HFFc6 (cell line): ENCODE measurements at regions not wholly inside any gene's neighbourhood (a gene's known extent, or its start where the extent isn't known, plus 50 kb on each side); places are given as distances from the start of the nearest gene placed in this dataset.

Experiments
- DNase-seq: peaks from one replicate; pipeline ENCODE4 v3.0.0-alpha.2; 2018
- H3K27ac Mint-ChIP-seq: 2 replicates; pipeline ENCODE4 v1.8.0; 2020; ENCODE audit warnings: mild to moderate bottlenecking, mixed read lengths
- H3K27me3 Mint-ChIP-seq: 2 replicates; pipeline ENCODE4 v1.8.0; 2021; ENCODE audit warnings: mild to moderate bottlenecking, moderate library complexity, mixed read lengths; ENCODE audit not compliant: insufficient read depth
- H3K36me3 Mint-ChIP-seq: 2 replicates; pipeline ENCODE4 v1.8.0; 2021; ENCODE audit warnings: low read depth, mixed read lengths
- H3K4me1 Mint-ChIP-seq: 2 replicates; pipeline ENCODE4 v1.8.0; 2020; ENCODE audit warnings: low read depth, mixed read lengths
- H3K4me3 Mint-ChIP-seq: 2 replicates; pipeline ENCODE4 v1.8.0; 2020; ENCODE audit warnings: mild to moderate bottlenecking, moderate library complexity, mixed read lengths
- H3K9me3 Mint-ChIP-seq: 2 replicates; pipeline ENCODE4 v1.8.0; 2020; ENCODE audit warnings: mild to moderate bottlenecking, mixed read lengths
- CTCF ChIP-seq: fragments of 200-600 bp; sonication (generic); IDR thresholded peaks from 2 replicates; pipeline ENCODE4 v1.5.0; 2021; ENCODE audit warnings: antibody characterized with exemption, mild to moderate bottlenecking

GRCh38 chr3:194990454-194991337 is 280.3 kb downstream of the XXYLT1 start:
- peaks cover 26% of the 10 kb centered on the region for H3K27me3 Mint-ChIP-seq
- H3K9me3 Mint-ChIP-seq: no peaks in the 10 kb centered on the region
- no peaks in the 10 kb centered on the region for H3K4me1 Mint-ChIP-seq
- H3K36me3 Mint-ChIP-seq: no peaks in the 10 kb centered on the region
- H3K27ac Mint-ChIP-seq: no peak overlapping the region
- no peak overlapping the region for H3K4me3 Mint-ChIP-seq
- no peak for TF ChIP-seq CTCF
- no peak for DNase-seq

GRCh38 chr3:194991338-194991654 is 279.7 kb downstream of the XXYLT1 start:
- Mint-ChIP-seq H3K27ac (no peak overlapping the region), H3K36me3 (no peaks in the 10 kb centered on the region), H3K27me3 (peaks cover 32% of the 10 kb centered on the region), H3K4me1 (no peaks in the 10 kb centered on the region), H3K9me3 (no peaks in the 10 kb centered on the region), H3K4me3 (no peak overlapping the region)
- no peak for TF ChIP-seq CTCF
- DNase-seq: no peak

GRCh38 chr3:194993896-194994295 is 277.1 kb downstream of the XXYLT1 start:
- H3K27ac Mint-ChIP-seq: no peak overlapping the region
- H3K4me1 Mint-ChIP-seq: no peaks in the 10 kb centered on the region
- DNase-seq: no peak
- peaks cover 37% of the 10 kb centered on the region for H3K27me3 Mint-ChIP-seq
- no peaks in the 10 kb centered on the region for H3K9me3 Mint-ChIP-seq
- no peaks in the 10 kb centered on the region for H3K36me3 Mint-ChIP-seq
- no peak for TF ChIP-seq CTCF
- H3K4me3 Mint-ChIP-seq: no peak overlapping the region

GRCh38 chr3:194994551-194994981 is 276.4 kb downstream of the XXYLT1 start:
- no peak for DNase-seq
- TF ChIP-seq CTCF: no peak
- Mint-ChIP-seq H3K27me3 (peaks cover 38% of the 10 kb centered on the region), H3K9me3 (no peaks in the 10 kb centered on the region), H3K4me1 (no peaks in the 10 kb centered on the region), H3K36me3 (no peaks in the 10 kb centered on the region), H3K4me3 (no peak overlapping the region), H3K27ac (no peak overlapping the region)

- Mint-ChIP-seq H3K27me3 (peaks cover 41% of the 10 kb centered on the region), H3K27ac (no peak overlapping the region), H3K36me3 (no peaks in the 10 kb centered on the region), H3K4me1 (no peaks in the 10 kb centered on the region), H3K4me3 (no peak overlapping the region), H3K9me3 (no peaks in the 10 kb centered on the region)
- TF ChIP-seq CTCF: no peak
- no peak for DNase-seq
Observed at GRCh38 chr3:194995334-194995733, 275.6 kb downstream of the XXYLT1 start.
